Glutamatergic neuron (in vitro differentiated cells): ENCODE measurements at regions not wholly inside any gene's neighbourhood (a gene's known extent, or its start where the extent isn't known, plus 50 kb on each side); places are given as distances from the start of the nearest gene placed in this dataset.

ENCODE experiments used
- DNase-seq: peaks from one replicate; pipeline ENCODE4 v3.0.0; 2022
- H3K27ac Mint-ChIP-seq: one replicate; pipeline ENCODE4 v1.8.0; 2020; ENCODE audit warnings: mild to moderate bottlenecking, mixed read lengths, inconsistent platforms; ENCODE audit not compliant: unreplicated experiment
- H3K27me3 Mint-ChIP-seq: one replicate; pipeline ENCODE4 v1.8.0; 2020; ENCODE audit warnings: mild to moderate bottlenecking, moderate library complexity, mixed read lengths, inconsistent platforms; ENCODE audit not compliant: unreplicated experiment
- H3K36me3 Mint-ChIP-seq: one replicate; pipeline ENCODE4 v1.8.0; 2020; ENCODE audit warnings: mild to moderate bottlenecking, mixed read lengths, inconsistent platforms; ENCODE audit not compliant: unreplicated experiment
- H3K4me1 Mint-ChIP-seq: one replicate; pipeline ENCODE4 v1.8.0; 2020; ENCODE audit warnings: mild to moderate bottlenecking, low read depth, mixed read lengths, inconsistent platforms; ENCODE audit not compliant: unreplicated experiment
- H3K4me3 Mint-ChIP-seq: one replicate; pipeline ENCODE4 v1.8.0; 2020; ENCODE audit warnings: mild to moderate bottlenecking, mixed read lengths, inconsistent platforms; ENCODE audit not compliant: unreplicated experiment
- H3K9me3 Mint-ChIP-seq: one replicate; pipeline ENCODE4 v1.8.0; 2020; ENCODE audit warnings: mild to moderate bottlenecking, moderate library complexity, mixed read lengths, inconsistent platforms; ENCODE audit not compliant: unreplicated experiment
- TF ChIP-seq, protein P1 (sequence below): fragments of 200-600 bp; sonication (generic); IDR thresholded peaks from one replicate; pipeline ENCODE4 v1.5.0; 2021; ENCODE audit not compliant: partially characterized antibody, unreplicated experiment

DNA sequence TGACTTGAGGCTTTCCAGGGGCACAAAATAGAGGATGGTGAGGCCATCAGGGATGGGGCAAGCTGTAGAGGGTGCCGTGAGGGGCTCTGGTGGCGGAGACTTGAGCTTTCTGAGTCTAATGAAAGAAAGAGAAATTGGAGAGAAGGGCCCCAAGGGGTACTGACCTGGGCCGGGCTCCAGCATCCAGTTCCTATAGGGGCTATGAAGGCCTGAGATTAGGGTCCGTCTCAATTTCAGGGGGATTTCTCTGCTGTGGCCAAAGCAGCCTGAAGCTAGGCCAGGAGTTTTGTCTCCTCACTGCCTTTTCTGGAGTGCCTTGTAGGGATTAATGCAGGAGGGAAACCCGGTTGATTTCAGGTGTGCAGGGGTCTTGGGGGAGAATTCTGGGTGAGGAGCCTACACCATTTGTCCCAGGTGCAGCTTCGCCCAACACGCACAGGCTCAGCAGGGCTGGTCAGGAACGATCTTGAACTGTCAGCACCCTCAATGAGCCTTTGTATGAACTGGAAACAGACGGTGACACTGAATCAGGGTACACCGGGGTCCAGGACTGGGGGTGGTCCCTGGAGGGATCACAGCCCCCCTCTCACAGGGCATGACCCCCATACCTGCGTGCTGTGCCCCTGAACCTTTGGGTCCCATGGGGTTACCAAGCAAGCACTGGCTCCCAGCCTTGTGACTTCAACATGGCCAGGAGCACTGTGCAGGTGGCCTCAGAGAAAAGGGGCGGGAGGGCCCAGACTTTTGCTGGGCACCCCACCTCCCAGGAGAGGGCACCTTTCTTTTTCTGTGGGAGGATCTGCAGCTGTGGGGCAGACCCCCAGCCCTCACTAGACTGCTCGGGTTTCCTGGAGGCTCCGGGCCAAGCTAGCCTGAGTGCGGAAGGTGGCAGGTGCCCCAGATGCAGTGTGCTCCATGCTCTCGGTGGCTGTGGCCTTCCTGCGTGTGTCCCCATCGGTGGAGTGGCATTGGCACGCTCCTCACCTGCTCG, 122.9 kb upstream of the RET start:
- TF ChIP-seq, protein P1, sequence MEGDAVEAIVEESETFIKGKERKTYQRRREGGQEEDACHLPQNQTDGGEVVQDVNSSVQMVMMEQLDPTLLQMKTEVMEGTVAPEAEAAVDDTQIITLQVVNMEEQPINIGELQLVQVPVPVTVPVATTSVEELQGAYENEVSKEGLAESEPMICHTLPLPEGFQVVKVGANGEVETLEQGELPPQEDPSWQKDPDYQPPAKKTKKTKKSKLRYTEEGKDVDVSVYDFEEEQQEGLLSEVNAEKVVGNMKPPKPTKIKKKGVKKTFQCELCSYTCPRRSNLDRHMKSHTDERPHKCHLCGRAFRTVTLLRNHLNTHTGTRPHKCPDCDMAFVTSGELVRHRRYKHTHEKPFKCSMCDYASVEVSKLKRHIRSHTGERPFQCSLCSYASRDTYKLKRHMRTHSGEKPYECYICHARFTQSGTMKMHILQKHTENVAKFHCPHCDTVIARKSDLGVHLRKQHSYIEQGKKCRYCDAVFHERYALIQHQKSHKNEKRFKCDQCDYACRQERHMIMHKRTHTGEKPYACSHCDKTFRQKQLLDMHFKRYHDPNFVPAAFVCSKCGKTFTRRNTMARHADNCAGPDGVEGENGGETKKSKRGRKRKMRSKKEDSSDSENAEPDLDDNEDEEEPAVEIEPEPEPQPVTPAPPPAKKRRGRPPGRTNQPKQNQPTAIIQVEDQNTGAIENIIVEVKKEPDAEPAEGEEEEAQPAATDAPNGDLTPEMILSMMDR: no peak
- Mint-ChIP-seq H3K27ac (no peak overlapping the region), H3K27me3 (peaks cover 7% of the 10 kb centered on the region), H3K9me3 (peaks cover 6% of the 10 kb centered on the region), H3K4me3 (no peak overlapping the region), H3K4me1 (peaks cover 2% of the 10 kb centered on the region), H3K36me3 (peaks cover 12% of the 10 kb centered on the region)
- no peak for DNase-seq

DNA sequence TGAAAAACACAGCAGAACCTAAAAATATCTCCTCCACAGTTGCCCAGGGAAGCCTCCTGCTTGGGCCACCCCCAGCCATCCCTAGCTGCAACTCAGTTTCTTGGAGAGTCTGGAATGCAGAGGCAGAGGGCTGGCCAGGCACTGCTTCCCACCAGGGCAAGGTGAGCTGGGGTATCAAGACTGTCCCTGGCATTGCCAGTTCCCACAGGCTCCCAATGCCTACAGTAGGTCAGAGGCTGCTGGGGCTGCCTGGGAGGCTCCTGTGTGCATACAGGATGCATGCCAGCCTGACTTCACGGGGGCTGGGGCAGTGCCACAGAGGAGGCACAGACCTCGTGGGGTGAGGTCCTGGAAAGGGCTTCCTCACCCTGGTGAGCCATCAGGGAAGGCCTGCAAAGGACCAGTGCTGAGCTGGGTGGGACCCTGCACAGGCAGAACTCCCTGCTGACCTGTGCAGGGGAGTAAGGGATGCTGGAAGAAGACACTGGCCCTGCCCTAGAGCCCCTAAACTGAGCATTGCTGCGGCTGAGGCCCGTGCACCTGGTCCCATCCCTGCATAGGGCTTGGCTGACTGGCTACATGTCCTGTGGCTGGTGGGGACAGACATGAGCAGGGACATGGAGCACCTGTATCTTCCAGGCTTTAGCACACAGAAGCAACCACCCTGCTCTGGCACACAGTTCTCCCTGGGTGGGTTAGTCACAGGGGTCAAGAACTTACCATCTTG, 121.9 kb upstream of the RET start:
- no peak for DNase-seq
- H3K27ac Mint-ChIP-seq: no peak overlapping the region
- H3K4me1 Mint-ChIP-seq: peaks cover 2% of the 10 kb centered on the region
- TF ChIP-seq, protein P1: no peak
- H3K4me3 Mint-ChIP-seq: no peak overlapping the region
- H3K27me3 Mint-ChIP-seq: peaks cover 7% of the 10 kb centered on the region
- peaks cover 12% of the 10 kb centered on the region for H3K36me3 Mint-ChIP-seq
- H3K9me3 Mint-ChIP-seq: peaks cover 6% of the 10 kb centered on the region

DNA sequence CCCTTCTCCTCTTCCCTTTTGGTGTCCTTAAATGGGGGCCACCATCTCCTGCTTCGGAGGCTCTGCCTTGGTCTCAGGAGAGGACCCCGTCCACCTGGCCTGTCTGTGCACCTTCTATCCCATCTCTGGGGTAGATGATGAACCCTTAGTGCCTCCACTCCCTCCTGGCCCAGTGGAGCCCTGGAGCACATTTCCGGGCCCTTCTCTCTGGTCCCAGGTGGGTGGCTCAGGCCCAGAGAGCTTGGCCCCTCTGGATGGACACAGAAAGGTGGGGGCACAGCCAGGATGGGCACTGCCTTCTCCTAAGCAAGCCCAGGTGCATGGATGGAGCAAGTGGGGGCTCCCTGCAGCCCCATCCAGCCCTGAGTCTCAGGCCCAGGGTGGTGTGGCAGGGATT, 121.4 kb upstream of the RET start:
- Mint-ChIP-seq H3K27me3 (peaks cover 6% of the 10 kb centered on the region), H3K27ac (no peak overlapping the region), H3K9me3 (peaks cover 6% of the 10 kb centered on the region), H3K4me3 (no peak overlapping the region), H3K36me3 (peaks cover 12% of the 10 kb centered on the region), H3K4me1 (peaks cover 2% of the 10 kb centered on the region)
- no peak for DNase-seq
- TF ChIP-seq, protein P1: no peak

DNA sequence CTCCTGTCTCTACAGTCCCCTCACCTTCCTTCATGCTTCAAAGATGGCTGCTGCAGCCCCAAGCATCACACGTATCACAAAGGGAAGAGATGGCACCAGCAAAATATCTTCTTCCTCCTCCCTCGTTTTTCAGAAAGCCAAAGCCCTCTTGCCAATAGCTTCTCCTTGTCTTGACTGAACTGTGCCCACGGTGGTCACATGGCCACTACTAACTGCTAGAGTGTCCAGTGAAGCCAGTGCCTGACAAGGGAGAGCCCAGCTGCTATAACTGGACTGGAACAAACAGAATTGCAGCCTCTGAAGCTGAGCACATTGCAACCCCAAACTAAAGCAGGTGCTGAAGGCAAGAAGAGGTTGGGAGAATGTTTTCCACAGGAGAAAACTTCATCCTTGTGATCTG, 120.8 kb upstream of the RET start:
- no peak overlapping the region for H3K27ac Mint-ChIP-seq
- H3K9me3 Mint-ChIP-seq: peaks cover 6% of the 10 kb centered on the region
- peaks cover 2% of the 10 kb centered on the region for H3K4me1 Mint-ChIP-seq
- no peak for DNase-seq
- H3K27me3 Mint-ChIP-seq: peaks cover 2% of the 10 kb centered on the region
- peaks cover 12% of the 10 kb centered on the region for H3K36me3 Mint-ChIP-seq
- TF ChIP-seq, protein P1: no peak
- no peak overlapping the region for H3K4me3 Mint-ChIP-seq
